Loucy (cell line): ENCODE measurements at regions not wholly inside any gene's neighbourhood (a gene's known extent, or its start where the extent isn't known, plus 50 kb on each side); places are given as distances from the start of the nearest gene placed in this dataset.

Experiments used
- CTCF ChIP-seq: fragments of 200-600 bp; sonication (generic); conservative IDR thresholded peaks from 2 replicates; pipeline ENCODE4 v1.5.1; 2014; ENCODE audit warnings: mild to moderate bottlenecking, antibody characterized with exemption, low read length
- EZH2phosphoT487 ChIP-seq: fragments of 200-600 bp; IDR thresholded peaks from 2 replicates; pipeline ENCODE4 v1.6.1; 2018; ENCODE audit warnings: antibody characterized with exemption, mild to moderate bottlenecking, moderate library complexity, borderline replicate concordance

GRCh38 chr5:111942661-111943401 is 185.8 kb upstream of the NREP start:
- TF ChIP-seq CTCF: no peak
- TF ChIP-seq EZH2phosphoT487: no peak
